SK-N-SH (cell line): ENCODE measurements at regions not wholly inside any gene's neighbourhood (a gene's known extent, or its start where the extent isn't known, plus 50 kb on each side); places are given as distances from the start of the nearest gene placed in this dataset.

Experiments used
- CHD2 ChIP-seq: fragments of 150-350 bp; IDR thresholded peaks from 2 replicates; pipeline ENCODE4 v1.6.1; 2018; ENCODE audit warnings: low read length; ENCODE audit not compliant: partially characterized antibody
- CTCF ChIP-seq: fragments of 200-600 bp; sonication (generic); IDR thresholded peaks from 2 replicates; pipeline ENCODE4 v1.6.1; 2017; ENCODE audit warnings: antibody characterized with exemption, mild to moderate bottlenecking, moderate library complexity
- EZH2phosphoT487 ChIP-seq: fragments of 200-600 bp; sonication (generic); IDR thresholded peaks from 2 replicates; pipeline ENCODE4 v1.6.1; 2017; ENCODE audit warnings: low read depth, mixed run types, mild to moderate bottlenecking, antibody characterized with exemption, moderate library complexity, borderline replicate concordance
- FOSL2 ChIP-seq: IDR thresholded peaks from 2 replicates; pipeline ENCODE4 v1.4.0; 2012; ENCODE audit warnings: low read depth, mild to moderate bottlenecking, moderate library complexity, borderline replicate concordance
- JUND ChIP-seq: IDR thresholded peaks from 2 replicates; pipeline ENCODE4 v1.4.0; 2012
- MAX ChIP-seq: IDR thresholded peaks from 2 replicates; pipeline ENCODE4 v1.4.0; 2012; ENCODE audit warnings: low read depth
- MXI1 ChIP-seq: IDR thresholded peaks from 2 replicates; pipeline ENCODE4 v1.6.1; 2012; ENCODE audit warnings: mild to moderate bottlenecking, low read depth, low read length, improper control_type of control experiment
- RAD21 ChIP-seq: IDR thresholded peaks from 2 replicates; pipeline ENCODE4 v1.6.1; 2012; ENCODE audit warnings: mild to moderate bottlenecking, low read length
- RCOR1 ChIP-seq: fragments of 150-350 bp; IDR thresholded peaks from 2 replicates; pipeline ENCODE4 v1.6.1; 2017; ENCODE audit warnings: antibody characterized with exemption, low read length
- REST ChIP-seq: IDR thresholded peaks from 2 replicates; pipeline ENCODE4 v1.6.1; 2012; ENCODE audit warnings: mild to moderate bottlenecking, low read depth, low read length, moderate library complexity
- SMC3 ChIP-seq: IDR thresholded peaks from 2 replicates; pipeline ENCODE4 v1.6.1; 2012; ENCODE audit warnings: low read depth, low read length, improper control_type of control experiment
- TAF1 ChIP-seq: IDR thresholded peaks from 2 replicates; pipeline ENCODE4 v1.6.1; 2012; ENCODE audit warnings: low read depth, mild to moderate bottlenecking, low read length, moderate library complexity, borderline replicate concordance
- USF2 ChIP-seq: fragments of 150-350 bp; IDR thresholded peaks from 2 replicates; pipeline ENCODE4 v1.6.1; 2017; ENCODE audit warnings: antibody characterized with exemption, low read length, low read depth, borderline replicate concordance
- YY1 ChIP-seq: IDR thresholded peaks from 2 replicates; pipeline ENCODE4 v1.4.0; 2012; ENCODE audit warnings: low read depth, mild to moderate bottlenecking

GRCh38 chr4:34469516-34469915, 1774.8 kb downstream of the ARAP2 start:
- TF ChIP-seq YY1: no peak
- TF ChIP-seq FOSL2: no peak
- no peak for TF ChIP-seq CTCF
- no peak for TF ChIP-seq RAD21
- no peak for TF ChIP-seq JUND
- no peak for TF ChIP-seq RCOR1
- no peak for TF ChIP-seq MAX
- no peak for TF ChIP-seq REST
- TF ChIP-seq MXI1: no peak
- TF ChIP-seq TAF1: no peak
- TF ChIP-seq USF2: no peak
- TF ChIP-seq EZH2phosphoT487: no peak
- TF ChIP-seq SMC3: no peak
- TF ChIP-seq CHD2: no peak
